RWPE1 (cell line): ENCODE measurements at regions not wholly inside any gene's neighbourhood (a gene's known extent, or its start where the extent isn't known, plus 50 kb on each side); places are given as distances from the start of the nearest gene placed in this dataset.

ENCODE experiments used
- CTCF ChIA-PET: fragments of 350-600 bp; sonication (Branson Sonifier 250); formaldehyde crosslinking; extraction: SDS; loops from one replicate; lab custom pipeline; 2021; lab: Yijun Ruan, JAX
- POLR2A ChIA-PET: fragments of 400-600 bp; formaldehyde crosslinking; extraction: SDS; loops from one replicate; lab custom pipeline; 2020; ENCODE audit warnings: antibody characterized with exemption; ENCODE audit not compliant: low non-redundant PET; lab: Yijun Ruan, JAX
- DNase-seq: peaks from one replicate; pipeline ENCODE4 v3.0.0; 2012; ENCODE audit warnings: low spot score
- H3K27ac ChIP-seq: fragments of 450-650 bp; 2 replicates; pipeline ENCODE4 v1.5.1; 2017
- CTCF ChIP-seq: fragments of 450-650 bp; conservative IDR thresholded peaks from 2 replicates; pipeline ENCODE4 v1.5.1; 2017; ENCODE audit warnings: low read depth, mild to moderate bottlenecking

- POLR2A ChIA-PET: no interaction called here
- TF ChIP-seq CTCF: no peak
- no peak for DNase-seq
- H3K27ac ChIP-seq: no peak overlapping the region
- CTCF ChIA-PET: interaction anchor here (0.6 kb wide), 1 partner anchor 96 kb away, joined by 3 read pairs; no protein-coding TSS in a partner anchor
Measured at GRCh38 chr5:126046846-126047571, 376.2 kb upstream of the GRAMD2B start.

DNA sequence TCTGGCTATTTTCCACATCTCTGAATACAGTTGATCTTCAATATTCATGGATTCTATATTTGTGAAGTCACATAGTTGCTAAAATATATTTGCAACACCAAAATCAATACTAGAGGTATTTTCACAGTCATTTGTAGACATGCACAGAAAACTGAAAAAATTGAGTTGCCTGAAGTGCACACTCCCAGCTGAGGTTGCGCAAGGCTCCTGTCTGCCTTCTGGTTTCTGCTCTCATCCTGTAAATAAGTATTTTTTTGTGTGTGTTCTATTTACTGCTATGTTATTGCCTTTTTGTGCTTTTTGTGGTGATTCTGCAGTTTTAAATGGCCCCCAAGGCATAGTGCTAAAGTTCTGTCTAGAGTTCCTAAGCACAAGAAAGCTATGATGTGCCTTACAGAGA is 371.1 kb upstream of the GRAMD2B start:
- POLR2A ChIA-PET: no interaction called here
- no peak for DNase-seq
- CTCF ChIA-PET: no interaction called here
- TF ChIP-seq CTCF: no peak
- H3K27ac ChIP-seq: no peak overlapping the region

DNA sequence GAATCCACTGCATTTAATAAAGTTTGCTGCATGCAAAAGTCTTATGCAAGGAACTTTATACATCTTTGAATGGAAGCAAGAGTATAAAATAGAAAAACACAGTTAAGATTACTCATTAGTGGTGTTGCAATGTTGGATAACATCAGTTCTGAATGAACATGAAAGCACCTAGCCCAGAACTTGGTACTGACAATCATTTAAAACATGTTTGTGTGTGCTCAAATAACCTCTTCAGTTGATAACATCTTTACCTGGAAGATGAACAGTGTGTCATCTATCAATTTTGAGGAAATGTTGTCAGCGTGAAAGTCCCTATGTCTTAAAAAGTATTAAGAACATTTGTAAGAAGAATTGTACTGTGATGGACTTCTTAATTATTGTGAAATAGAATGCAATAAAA is 370.4 kb upstream of the GRAMD2B start:
- POLR2A ChIA-PET: no interaction called here
- TF ChIP-seq CTCF: no peak
- H3K27ac ChIP-seq: no peak overlapping the region
- no peak for DNase-seq
- CTCF ChIA-PET: no interaction called here

- CTCF ChIA-PET: no interaction called here
- POLR2A ChIA-PET: no interaction called here
- no peak for TF ChIP-seq CTCF
- no peak for DNase-seq
- no peak overlapping the region for H3K27ac ChIP-seq
Measured at GRCh38 chr5:126053630-126054029, 369.6 kb upstream of the GRAMD2B start.

GRCh38 chr5:126054577-126055347 is 368.4 kb upstream of the GRAMD2B start:
- DNase-seq: no peak
- CTCF ChIA-PET: no interaction called here

DNA sequence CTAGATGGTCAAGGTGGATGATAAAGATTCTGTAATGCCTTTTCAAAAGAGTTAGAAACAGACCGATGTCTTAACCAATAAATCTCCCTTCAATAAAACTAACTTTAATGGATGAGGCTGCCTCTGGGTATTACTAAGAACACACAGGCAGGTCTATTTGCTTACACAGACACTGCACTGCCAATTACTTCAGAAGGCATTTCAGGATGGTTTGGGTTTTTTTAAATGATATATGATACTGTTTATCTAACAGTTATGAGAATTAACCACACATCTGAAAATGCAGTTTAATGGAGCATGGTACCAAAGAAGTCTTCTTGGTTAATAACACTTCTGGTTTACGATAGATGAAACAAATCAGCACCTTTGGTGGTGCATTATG is 367.9 kb upstream of the GRAMD2B start:
- no peak overlapping the region for H3K27ac ChIP-seq
- no peak for DNase-seq
- ChIA-PET CTCF (no interaction called here), POLR2A (no interaction called here)
- no peak for TF ChIP-seq CTCF

More at GRCh38 chr5:126054577-126055347, 368.4 kb upstream of the GRAMD2B start:
- no peak for TF ChIP-seq CTCF
- POLR2A ChIA-PET: no interaction called here
- no peak overlapping the region for H3K27ac ChIP-seq
